ENCODE measurements at regions not wholly inside any gene's neighbourhood (a gene's known extent, or its start where the extent isn't known, plus 50 kb on each side); places are given as distances from the start of the nearest gene placed in this dataset.

DNA sequence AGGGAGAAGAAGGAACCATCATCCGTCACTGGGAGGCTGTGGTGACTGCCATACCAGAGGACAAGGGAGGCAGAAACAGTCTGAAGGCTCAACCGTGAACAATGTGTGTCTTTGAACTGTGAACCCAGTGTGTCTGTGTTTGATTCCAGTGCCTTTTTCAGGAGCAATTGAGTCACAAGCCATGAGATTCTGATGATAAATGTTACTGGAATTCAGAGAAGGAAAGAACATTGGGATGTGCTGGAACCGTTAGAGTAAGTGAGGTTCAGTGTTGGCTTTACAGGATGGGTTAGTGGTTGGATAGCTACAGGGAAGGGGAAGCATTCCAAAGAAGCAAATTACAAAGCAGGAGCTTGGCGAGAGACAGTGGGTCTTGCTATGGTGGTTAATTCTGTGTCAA is 464.4 kb downstream of the TRIML1 start:
- H3K9me3 ChIP-seq (ENCODE audit: control insufficient read depth, insufficient read depth, low read length) = no peaks in the 10 kb centered on the region
- H3K79me2 ChIP-seq (ENCODE audit: control insufficient read depth, low read length) = no peaks in the 10 kb centered on the region
- TF ChIP-seq EZH2phosphoT487 (IDR thresholded peaks at IDR 0.05; ENCODE audit: borderline replicate concordance, low read length) = no peak
- TF ChIP-seq, protein P1, sequence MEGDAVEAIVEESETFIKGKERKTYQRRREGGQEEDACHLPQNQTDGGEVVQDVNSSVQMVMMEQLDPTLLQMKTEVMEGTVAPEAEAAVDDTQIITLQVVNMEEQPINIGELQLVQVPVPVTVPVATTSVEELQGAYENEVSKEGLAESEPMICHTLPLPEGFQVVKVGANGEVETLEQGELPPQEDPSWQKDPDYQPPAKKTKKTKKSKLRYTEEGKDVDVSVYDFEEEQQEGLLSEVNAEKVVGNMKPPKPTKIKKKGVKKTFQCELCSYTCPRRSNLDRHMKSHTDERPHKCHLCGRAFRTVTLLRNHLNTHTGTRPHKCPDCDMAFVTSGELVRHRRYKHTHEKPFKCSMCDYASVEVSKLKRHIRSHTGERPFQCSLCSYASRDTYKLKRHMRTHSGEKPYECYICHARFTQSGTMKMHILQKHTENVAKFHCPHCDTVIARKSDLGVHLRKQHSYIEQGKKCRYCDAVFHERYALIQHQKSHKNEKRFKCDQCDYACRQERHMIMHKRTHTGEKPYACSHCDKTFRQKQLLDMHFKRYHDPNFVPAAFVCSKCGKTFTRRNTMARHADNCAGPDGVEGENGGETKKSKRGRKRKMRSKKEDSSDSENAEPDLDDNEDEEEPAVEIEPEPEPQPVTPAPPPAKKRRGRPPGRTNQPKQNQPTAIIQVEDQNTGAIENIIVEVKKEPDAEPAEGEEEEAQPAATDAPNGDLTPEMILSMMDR (IDR thresholded peaks at IDR 0.05; ENCODE audit: low read depth, low read length, poor library complexity, severe bottlenecking) = no peak
- H3K9me2 ChIP-seq (replicated peaks; ENCODE audit: control insufficient read depth, low read length) = no peaks in the 10 kb centered on the region
- H3K4me2 ChIP-seq (ENCODE audit: low read length) = no peak overlapping the region
- no peak overlapping the region for H3K4me3 ChIP-seq (ENCODE audit: low read length)
- H3K4me1 ChIP-seq (ENCODE audit: control insufficient read depth, low read length) = no peaks in the 10 kb centered on the region
- H3K27me3 ChIP-seq (ENCODE audit: control insufficient read depth, low read length) = no peaks in the 10 kb centered on the region
- H4K20me1 ChIP-seq (ENCODE audit: control insufficient read depth, insufficient read depth, low read depth, low read length) = no peaks in the 10 kb centered on the region
- no peaks in the 10 kb centered on the region for H3K36me3 ChIP-seq (ENCODE audit: control insufficient read depth, low read length)
- H3F3A ChIP-seq (ENCODE audit: control insufficient read depth, insufficient read depth) = no peaks in the 10 kb centered on the region
- H3K27ac ChIP-seq (ENCODE audit: low read depth, low read length) = no peak overlapping the region

GRCh38 chr4:188606635-188607034 is 467.4 kb downstream of the TRIML1 start:
- Histone ChIP-seq H3K9me3 (ENCODE audit: control insufficient read depth, insufficient read depth, low read length) (no peaks in the 10 kb centered on the region; the same call in 1 of the 2 replicates), H3K27ac (ENCODE audit: low read depth, low read length) (no peak overlapping the region), H3K27me3 (ENCODE audit: control insufficient read depth, low read length) (no peaks in the 10 kb centered on the region), H3K4me2 (ENCODE audit: low read length) (no peak overlapping the region), H3K36me3 (ENCODE audit: control insufficient read depth, low read length) (no peaks in the 10 kb centered on the region), H3K4me3 (ENCODE audit: low read length) (no peak overlapping the region), H3K79me2 (ENCODE audit: control insufficient read depth, low read length) (no peaks in the 10 kb centered on the region), H4K20me1 (ENCODE audit: control insufficient read depth, insufficient read depth, low read depth, low read length) (no peaks in the 10 kb centered on the region), H3K9me2 (replicated peaks; ENCODE audit: control insufficient read depth, low read length) (no peaks in the 10 kb centered on the region), H3F3A (ENCODE audit: control insufficient read depth, insufficient read depth) (no peaks in the 10 kb centered on the region), H3K4me1 (ENCODE audit: control insufficient read depth, low read length) (no peaks in the 10 kb centered on the region)
- TF ChIP-seq, protein P1 (IDR thresholded peaks at IDR 0.05; ENCODE audit: low read depth, low read length, poor library complexity, severe bottlenecking) = no peak
- TF ChIP-seq EZH2phosphoT487 (IDR thresholded peaks at IDR 0.05; ENCODE audit: borderline replicate concordance, low read length) = no peak

- H3K4me1 ChIP-seq (ENCODE audit: control insufficient read depth, low read length) = no peaks in the 10 kb centered on the region
- no peaks in the 10 kb centered on the region; the same call in 1 of the 2 replicates for H3K9me3 ChIP-seq (ENCODE audit: control insufficient read depth, insufficient read depth, low read length)
- no peak for TF ChIP-seq EZH2phosphoT487 (IDR thresholded peaks at IDR 0.05; ENCODE audit: borderline replicate concordance, low read length)
- TF ChIP-seq, protein P1 (IDR thresholded peaks at IDR 0.05; ENCODE audit: low read depth, low read length, poor library complexity, severe bottlenecking) = no peak
- H3K36me3 ChIP-seq (ENCODE audit: control insufficient read depth, low read length) = no peaks in the 10 kb centered on the region
- no peaks in the 10 kb centered on the region for H3K9me2 ChIP-seq (replicated peaks; ENCODE audit: control insufficient read depth, low read length)
- no peak overlapping the region for H3K4me3 ChIP-seq (ENCODE audit: low read length)
- no peaks in the 10 kb centered on the region for H3K79me2 ChIP-seq (ENCODE audit: control insufficient read depth, low read length)
- H4K20me1 ChIP-seq (ENCODE audit: control insufficient read depth, insufficient read depth, low read depth, low read length) = no peaks in the 10 kb centered on the region
- no peak overlapping the region for H3K4me2 ChIP-seq (ENCODE audit: low read length)
- no peaks in the 10 kb centered on the region for H3F3A ChIP-seq (ENCODE audit: control insufficient read depth, insufficient read depth)
- no peak overlapping the region for H3K27ac ChIP-seq (ENCODE audit: low read depth, low read length)
- no peaks in the 10 kb centered on the region for H3K27me3 ChIP-seq (ENCODE audit: control insufficient read depth, low read length)
Measured at GRCh38 chr4:188611143-188611542, 471.9 kb downstream of the TRIML1 start.

All from DOHH2 (cell line).